GM12865 (cell line): ENCODE measurements at regions not wholly inside any gene's neighbourhood (a gene's known extent, or its start where the extent isn't known, plus 50 kb on each side); places are given as distances from the start of the nearest gene placed in this dataset.
A peak's percentile ranks its signal among the peaks of the same experiment; 100 is the strongest.

Source experiments
- DNase-seq: peaks from one replicate; pipeline ENCODE4 v3.0.0; 2010; ENCODE audit warnings: low read depth
- H3K4me3 ChIP-seq: 2 replicates; pipeline ENCODE4 v1.5.1; 2011; ENCODE audit warnings: mild to moderate bottlenecking, low read depth, low read length, control low read depth
- TF ChIP-seq, protein P1 (sequence below): IDR thresholded peaks from 2 replicates; pipeline ENCODE4 v1.5.1; 2011; ENCODE audit warnings: low read length, control low read depth, low read depth, inconsistent platforms; ENCODE audit not compliant: insufficient read depth; ENCODE audit errors: missing control alignments

DNA sequence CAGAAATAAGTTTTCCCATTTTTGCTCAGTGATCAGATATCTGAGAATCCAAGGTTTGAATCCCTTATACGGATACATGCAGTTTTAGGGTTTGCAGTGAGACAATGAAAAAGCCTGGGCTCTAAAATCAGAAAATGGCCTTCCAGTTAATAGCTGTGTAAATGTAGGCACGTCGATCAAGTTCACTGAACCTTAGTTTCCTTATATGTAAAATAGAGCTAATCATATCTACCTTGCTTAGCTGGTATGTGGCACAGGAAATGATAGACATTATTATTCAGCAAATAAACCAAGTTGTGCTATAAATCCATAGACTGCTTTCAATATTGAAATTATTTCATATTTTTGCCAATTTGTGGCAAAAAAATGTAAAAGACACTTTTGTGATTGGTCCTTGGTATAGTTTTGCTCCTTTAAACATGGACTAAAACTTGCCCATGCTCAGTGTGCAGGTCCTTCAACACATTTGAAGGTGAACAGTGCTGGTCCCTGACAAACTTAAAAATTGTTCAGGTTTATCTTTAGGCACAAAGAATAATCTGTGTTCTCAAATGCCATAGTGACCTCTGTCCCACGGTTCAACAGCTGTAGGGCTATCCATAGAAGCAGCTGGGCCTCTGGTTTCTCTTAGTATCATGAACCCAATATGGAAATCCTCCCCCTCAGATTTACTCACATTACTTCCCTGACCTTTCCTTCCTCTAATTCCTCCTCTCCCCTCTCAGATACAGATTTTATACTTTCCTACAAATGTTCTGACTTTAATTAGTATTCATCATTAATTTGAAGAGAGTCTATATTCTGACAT lies 51.0 kb downstream of the CCDC54 start:
- TF ChIP-seq, protein P1, sequence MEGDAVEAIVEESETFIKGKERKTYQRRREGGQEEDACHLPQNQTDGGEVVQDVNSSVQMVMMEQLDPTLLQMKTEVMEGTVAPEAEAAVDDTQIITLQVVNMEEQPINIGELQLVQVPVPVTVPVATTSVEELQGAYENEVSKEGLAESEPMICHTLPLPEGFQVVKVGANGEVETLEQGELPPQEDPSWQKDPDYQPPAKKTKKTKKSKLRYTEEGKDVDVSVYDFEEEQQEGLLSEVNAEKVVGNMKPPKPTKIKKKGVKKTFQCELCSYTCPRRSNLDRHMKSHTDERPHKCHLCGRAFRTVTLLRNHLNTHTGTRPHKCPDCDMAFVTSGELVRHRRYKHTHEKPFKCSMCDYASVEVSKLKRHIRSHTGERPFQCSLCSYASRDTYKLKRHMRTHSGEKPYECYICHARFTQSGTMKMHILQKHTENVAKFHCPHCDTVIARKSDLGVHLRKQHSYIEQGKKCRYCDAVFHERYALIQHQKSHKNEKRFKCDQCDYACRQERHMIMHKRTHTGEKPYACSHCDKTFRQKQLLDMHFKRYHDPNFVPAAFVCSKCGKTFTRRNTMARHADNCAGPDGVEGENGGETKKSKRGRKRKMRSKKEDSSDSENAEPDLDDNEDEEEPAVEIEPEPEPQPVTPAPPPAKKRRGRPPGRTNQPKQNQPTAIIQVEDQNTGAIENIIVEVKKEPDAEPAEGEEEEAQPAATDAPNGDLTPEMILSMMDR = no peak
- H3K4me3 ChIP-seq = no peak overlapping the region
- no peak for DNase-seq

DNA sequence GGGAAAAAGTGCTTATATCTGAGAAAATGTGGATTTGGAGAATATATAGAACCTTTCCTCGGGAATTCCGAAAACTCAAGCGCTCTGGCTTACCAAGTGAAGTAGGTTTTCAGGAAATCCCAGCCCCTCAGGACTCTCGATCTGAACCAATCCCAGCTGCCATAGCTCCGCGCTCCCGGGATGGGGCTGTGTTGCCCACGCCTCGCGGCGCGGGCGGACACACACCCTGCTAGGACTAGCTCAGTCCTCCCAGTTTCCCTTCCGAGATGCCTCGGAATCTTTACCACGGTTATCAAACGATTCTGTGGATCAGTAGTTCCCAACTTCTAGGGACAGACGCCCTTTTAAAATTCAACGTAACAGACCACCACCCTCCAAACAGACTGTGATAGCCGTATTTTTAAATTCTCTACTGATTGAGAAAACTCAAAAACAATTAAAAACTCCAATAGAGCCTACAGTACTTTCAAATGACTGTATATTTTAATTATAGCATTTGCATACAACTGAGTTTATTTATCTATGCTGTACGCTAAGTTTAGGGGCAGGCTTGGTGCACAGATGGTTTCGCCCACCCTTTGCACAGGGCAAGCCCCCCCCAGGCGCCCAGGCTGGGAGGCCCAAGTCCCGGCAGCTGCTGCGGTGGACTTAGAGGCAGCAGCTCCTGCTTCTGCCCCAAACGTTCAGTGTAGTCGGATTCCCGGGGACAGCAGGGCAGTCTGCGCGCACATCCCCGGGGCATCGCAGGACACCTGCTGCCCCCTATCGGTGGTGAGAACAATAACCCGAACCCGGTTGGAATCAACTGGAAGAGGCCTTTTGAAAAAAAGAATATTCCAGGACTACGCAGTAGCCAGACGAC lies 52.3 kb downstream of the CCDC54 start:
- DNase-seq = peak; percentile 73
- no peak overlapping the region for H3K4me3 ChIP-seq
- TF ChIP-seq, protein P1 = peak; percentile 79

DNA sequence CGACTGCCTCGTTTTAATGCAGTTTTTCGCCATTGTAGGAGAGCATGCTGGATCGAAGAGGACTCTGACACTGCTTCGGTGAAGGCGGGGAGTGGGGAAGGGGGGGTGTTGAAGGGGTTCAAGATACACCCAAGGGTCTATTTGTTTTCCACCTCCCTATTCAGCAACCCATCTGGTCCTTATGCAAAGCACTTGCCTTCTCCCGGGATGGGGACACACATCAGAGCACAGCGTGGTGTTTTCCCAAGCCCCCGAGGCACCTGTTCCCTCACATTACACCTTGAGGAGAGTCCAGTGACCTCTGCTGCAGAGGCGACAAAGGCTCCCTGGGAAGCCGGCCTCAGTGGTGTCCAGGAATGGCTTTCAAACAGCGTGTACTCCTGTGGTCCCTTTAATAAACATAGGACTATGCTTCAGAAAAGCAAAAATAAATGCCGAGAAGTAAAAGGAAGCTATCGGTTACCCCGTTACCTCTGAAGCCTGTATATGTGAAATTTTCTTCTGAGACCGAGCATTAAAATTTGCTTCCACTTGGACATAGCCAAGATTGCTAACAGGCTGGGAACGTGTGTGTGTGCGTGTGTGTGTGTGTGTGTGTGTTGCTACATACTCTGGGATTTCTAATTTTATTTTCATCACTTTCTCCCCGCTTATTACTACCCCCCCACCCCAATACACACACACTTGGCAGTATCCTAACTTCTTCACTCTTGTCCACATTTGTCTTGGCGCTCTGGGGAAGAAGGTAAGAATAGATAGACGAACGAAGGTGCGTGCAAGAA lies 53.2 kb downstream of the CCDC54 start:
- H3K4me3 ChIP-seq = peak overlapping the region; percentile 81
- no peak for DNase-seq
- TF ChIP-seq, protein P1 = no peak

DNA sequence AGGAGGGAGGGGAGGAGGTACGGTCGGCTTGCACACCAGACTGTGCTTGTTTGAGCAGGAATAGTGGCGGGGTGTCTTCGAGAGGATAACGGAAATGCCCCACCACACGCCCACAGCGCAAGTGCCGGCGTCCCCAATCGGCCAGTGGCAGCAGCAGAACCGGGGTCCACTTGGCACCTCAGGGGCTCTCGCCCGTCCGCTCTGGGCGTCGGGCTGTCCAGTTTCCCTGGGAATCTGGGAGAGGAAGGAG lies 53.7 kb downstream of the CCDC54 start:
- peak; percentile 37 for DNase-seq

DNA sequence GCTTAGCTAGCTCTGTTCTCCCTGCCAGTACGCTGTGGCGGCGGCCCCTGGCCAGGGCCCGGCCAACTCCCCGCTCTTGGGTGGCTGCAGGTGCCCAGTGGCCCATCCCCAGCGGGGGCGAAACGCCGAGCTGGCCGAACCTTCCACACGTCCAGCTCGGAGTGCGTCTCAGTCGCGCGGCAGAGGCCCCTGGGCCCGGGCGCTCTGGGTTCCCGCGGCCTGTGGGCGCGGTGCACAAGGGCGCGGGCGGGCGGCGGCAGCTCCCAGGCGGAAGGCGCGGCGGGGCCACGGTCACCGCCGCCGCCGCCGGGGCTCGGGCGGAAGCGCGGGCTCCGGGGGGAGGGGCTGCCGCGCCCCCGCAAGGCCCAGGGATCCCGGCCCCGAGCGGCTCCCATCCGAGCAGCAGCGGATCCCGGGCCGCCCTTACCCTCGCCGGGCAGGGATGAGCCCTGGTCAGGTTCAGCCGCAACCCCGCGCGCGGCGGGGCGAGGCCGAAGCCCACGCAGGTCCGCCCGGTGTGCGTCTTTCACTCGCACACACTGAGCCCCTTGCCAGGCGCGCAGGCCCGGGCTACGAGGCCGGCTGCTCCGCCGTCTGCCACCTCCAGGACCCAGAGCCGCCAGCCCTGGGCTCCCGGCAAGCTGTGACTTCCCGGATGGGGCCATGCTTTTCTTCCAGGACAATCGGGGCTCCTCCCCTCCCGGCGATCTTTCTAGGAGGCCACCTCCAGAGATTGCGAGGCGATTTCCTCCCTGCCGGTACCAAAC lies 54.2 kb downstream of the CCDC54 start:
- H3K4me3 ChIP-seq = peak overlapping the region; percentile 81
- TF ChIP-seq, protein P1 = no peak
- DNase-seq = peak; percentile 59

More for the DNA sequence above, 53.7 kb downstream of the CCDC54 start:
- H3K4me3 ChIP-seq = peak overlapping the region; percentile 81
- TF ChIP-seq, protein P1 = no peak

DNA sequence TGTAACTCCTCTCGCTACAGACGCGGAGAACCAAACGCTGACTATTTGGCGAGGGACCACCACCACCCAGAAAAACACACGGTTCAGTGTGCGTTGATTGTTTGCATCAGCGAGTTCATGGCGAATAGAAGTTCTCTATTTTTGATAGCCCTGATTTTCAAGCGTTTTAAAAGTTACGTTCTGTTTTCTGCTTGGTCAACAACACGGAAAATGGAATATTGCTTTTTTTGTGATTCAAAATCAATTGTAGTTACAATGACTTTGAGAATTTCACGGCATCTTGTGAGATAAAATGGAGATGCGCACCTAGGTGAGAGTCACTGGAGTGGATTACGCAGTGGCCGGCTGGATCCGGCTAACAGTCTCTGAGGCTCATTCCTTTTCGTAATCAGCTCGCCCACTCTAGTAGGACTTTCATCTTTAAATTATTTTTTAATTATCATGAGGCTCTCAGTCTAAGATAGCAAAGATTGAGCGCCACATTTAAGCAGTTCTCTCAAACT lies 54.8 kb downstream of the CCDC54 start:
- TF ChIP-seq, protein P1 = no peak
- peak overlapping the region; percentile 81 for H3K4me3 ChIP-seq

More for the DNA sequence above, 54.8 kb downstream of the CCDC54 start:
- DNase-seq = no peak
